H1 (cell line): ENCODE measurements at regions not wholly inside any gene's neighbourhood (a gene's known extent, or its start where the extent isn't known, plus 50 kb on each side); places are given as distances from the start of the nearest gene placed in this dataset.

ENCODE experiments used
- CTCF ChIA-PET: fragments of 300-600 bp; sonication (Branson Sonifier 250); formaldehyde crosslinking; loops from one replicate; lab custom pipeline; 2021; ENCODE audit not compliant: partially characterized antibody; lab: Charles Lee
- POLR2A ChIA-PET: fragments of 300-600 bp; sonication (Branson Sonifier 250); formaldehyde crosslinking; loops from one replicate; lab custom pipeline; 2021; ENCODE audit warnings: inconsistent platforms; ENCODE audit not compliant: partially characterized antibody; lab: Charles Lee
- DNase-seq, 2 experiments: peaks; one replicate each; pipeline versions ENCODE4 v3.0.0 to v3.0.0-alpha.2; 2010 to 2022; ENCODE audit warnings: low spot score in 2 of 2, low read depth in 1 of 2, mixed read lengths in 1 of 2
- FAIRE-seq: peaks from 2 replicates; lab custom pipeline; 2011; peaks lifted over from hg19 to GRCh38; lab: Jason Lieb, UNC
- H2AFZ ChIP-seq: 2 replicates; pipeline ENCODE4 v1.8.1; 2012; ENCODE audit warnings: low read length, inconsistent platforms
- H2AK5ac ChIP-seq: 2 replicates; pipeline ENCODE4 v1.6.1; 2013; ENCODE audit warnings: low read depth, low read length
- H2BK120ac ChIP-seq: replicated peaks from 2 replicates; pipeline ENCODE3; 2013; ENCODE audit warnings: low read depth, low read length, inconsistent platforms
- H2BK12ac ChIP-seq: 2 replicates; pipeline ENCODE4 v1.6.1; 2013; ENCODE audit warnings: low read depth, low read length
- H2BK15ac ChIP-seq: 2 replicates; pipeline ENCODE4 v1.6.1; 2013; ENCODE audit warnings: low read length
- H2BK20ac ChIP-seq: 2 replicates; pipeline ENCODE4 v1.6.1; 2013; ENCODE audit warnings: low read length
- H2BK5ac ChIP-seq: 2 replicates; pipeline ENCODE4 v1.6.1; 2013; ENCODE audit warnings: low read depth, low read length
- H3K14ac ChIP-seq: 2 replicates; pipeline ENCODE4 v1.6.1; 2013; ENCODE audit warnings: inconsistent platforms; ENCODE audit not compliant: insufficient read length
- H3K18ac ChIP-seq: 2 replicates; pipeline ENCODE4 v1.6.1; 2013; ENCODE audit warnings: low read length; ENCODE audit errors: extremely low read depth
- H3K23ac ChIP-seq: 2 replicates; pipeline ENCODE4 v1.6.1; 2013; ENCODE audit warnings: inconsistent platforms; ENCODE audit not compliant: insufficient read length
- H3K23me2 ChIP-seq: 2 replicates; pipeline ENCODE4 v1.6.1; 2013; ENCODE audit warnings: low read depth, low read length
- H3K27ac ChIP-seq: 2 replicates; pipeline ENCODE4 v1.6.1; 2011; ENCODE audit warnings: low read depth, low read length, inconsistent platforms
- H3K27me3 ChIP-seq, 4 experiments: replicated peaks in 1 of 4; 1 replicate in 1 of 4; 2 replicates in 3 of 4; pipeline versions ENCODE4 v1.6.1 to v1.8.1; 2011 to 2013; ENCODE audit warnings: low read length in 3 of 4, mild to moderate bottlenecking in 3 of 4, inconsistent platforms in 2 of 4, mixed read lengths in 2 of 4, moderate library complexity in 1 of 4; ENCODE audit not compliant: control insufficient read depth in 3 of 4, insufficient read depth in 3 of 4; ENCODE audit errors: extremely low read depth in 1 of 4
- H3K36me3 ChIP-seq, 4 experiments: 2 replicates each; pipeline versions ENCODE4 v1.6.1 to v1.8.1; 2011 to 2013; ENCODE audit warnings: mild to moderate bottlenecking in 4 of 4, low read length in 3 of 4, moderate library complexity in 2 of 4, control low read depth in 1 of 4, inconsistent platforms in 1 of 4; ENCODE audit not compliant: insufficient read depth in 4 of 4, control insufficient read depth in 2 of 4
- H3K4ac ChIP-seq: replicated peaks from 2 replicates; pipeline ENCODE3; 2013; ENCODE audit warnings: low read length, low read depth, mixed read lengths, inconsistent platforms; ENCODE audit not compliant: insufficient read length
- H3K4me1 ChIP-seq, 4 experiments: replicated peaks in 1 of 4; 1 replicate in 1 of 4; 2 replicates in 3 of 4; pipeline versions ENCODE4 v1.6.1 to v1.8.1; 2011 to 2013; ENCODE audit warnings: low read length in 3 of 4, inconsistent platforms in 2 of 4, mixed read lengths in 1 of 4; ENCODE audit not compliant: insufficient read depth in 4 of 4, control insufficient read depth in 3 of 4
- H3K4me2 ChIP-seq, 2 experiments: 2 replicates each; pipeline versions ENCODE4 v1.6.1 to v1.8.1; 2011 to 2013; ENCODE audit warnings: low read depth in 2 of 2, low read length in 2 of 2, control low read depth in 1 of 2, inconsistent platforms in 1 of 2, mild to moderate bottlenecking in 1 of 2; ENCODE audit not compliant: insufficient read depth in 1 of 2
- H3K4me3 ChIP-seq, 4 experiments: fragments of 200-600, 300-600 bp in 1 of 4; sonication (generic), shearing (Covaris generic), sonication (Bioruptor Twin) in 1 of 4; 2 replicates each; pipeline versions ENCODE4 v1.5.1 to v1.8.1; 2011 to 2016; ENCODE audit warnings: low read length in 4 of 4, low read depth in 3 of 4, control low read depth in 2 of 4, inconsistent platforms in 2 of 4, mild to moderate bottlenecking in 2 of 4, mixed read lengths in 1 of 4, moderate library complexity in 1 of 4; ENCODE audit not compliant: insufficient read depth in 2 of 4; ENCODE audit errors: extremely low read depth in 1 of 4
- H3K56ac ChIP-seq: replicated peaks from 2 replicates; pipeline ENCODE3; 2013; ENCODE audit warnings: low read depth, mild to moderate bottlenecking, mixed read lengths, low read length, inconsistent platforms; ENCODE audit not compliant: insufficient read length
- H3K79me1 ChIP-seq: 2 replicates; pipeline ENCODE4 v1.6.1; 2013; ENCODE audit warnings: low read depth, low read length, control low read depth
- H3K79me2 ChIP-seq, 2 experiments: 2 replicates each; pipeline versions ENCODE4 v1.6.1 to v1.8.1; 2012 to 2013; ENCODE audit warnings: low read length in 2 of 2, mild to moderate bottlenecking in 2 of 2, inconsistent platforms in 1 of 2; ENCODE audit not compliant: insufficient read depth in 2 of 2, control insufficient read depth in 1 of 2
- H3K9ac ChIP-seq, 4 experiments: replicated peaks in 1 of 4; 1 replicate in 1 of 4; 2 replicates in 3 of 4; pipeline versions ENCODE4 v1.6.1 to v1.8.1; 2011 to 2013; ENCODE audit warnings: low read depth in 3 of 4, low read length in 3 of 4, control low read depth in 2 of 4, mild to moderate bottlenecking in 2 of 4, moderate library complexity in 2 of 4, inconsistent platforms in 1 of 4; ENCODE audit errors: extremely low read depth in 1 of 4
- H3K9me3 ChIP-seq, 2 experiments: 2 replicates each; pipeline versions ENCODE4 v1.6.1 to v1.8.1; 2012 to 2013; ENCODE audit warnings: mild to moderate bottlenecking in 2 of 2, moderate library complexity in 2 of 2, control low read depth in 1 of 2, inconsistent platforms in 1 of 2, low read depth in 1 of 2, low read length in 1 of 2, mixed read lengths in 1 of 2; ENCODE audit not compliant: insufficient read depth in 2 of 2
- H4K20me1 ChIP-seq, 2 experiments: replicated peaks in 1 of 2; 2 replicates each; pipeline versions ENCODE3 to v1.8.1; 2011 to 2013; ENCODE audit warnings: inconsistent platforms in 2 of 2, low read length in 2 of 2, mild to moderate bottlenecking in 1 of 2; ENCODE audit not compliant: insufficient read depth in 2 of 2, control insufficient read depth in 1 of 2
- H4K5ac ChIP-seq: 2 replicates; pipeline ENCODE4 v1.6.1; 2013; ENCODE audit warnings: low read length, low read depth, mixed read lengths, inconsistent platforms; ENCODE audit not compliant: insufficient read length
- H4K8ac ChIP-seq: 2 replicates; pipeline ENCODE4 v1.8.0; 2013; ENCODE audit warnings: mild to moderate bottlenecking, moderate library complexity, low read length, inconsistent platforms; ENCODE audit not compliant: insufficient read depth; ENCODE audit errors: extremely low read depth
- H4K91ac ChIP-seq: replicated peaks from 2 replicates; pipeline ENCODE3; 2013; ENCODE audit warnings: low read length, mixed read lengths, inconsistent platforms; ENCODE audit not compliant: insufficient read length
- WGBS, 2 experiments: shearing (Covaris generic) in 1 of 2; methylation state at CpG; one replicate each; pipeline versions ENCODE4 v1.1.6 to v1.1.7; 2013 to 2015; ENCODE audit warnings: low lambda C conversion rate in 2 of 2, mixed read lengths in 2 of 2, inconsistent platforms in 1 of 2, low coverage in 1 of 2, missing lambda C conversion rate in 1 of 2; ENCODE audit not compliant: insufficient replicate concordance in 2 of 2, insufficient coverage in 1 of 2, insufficient read length in 1 of 2; ENCODE audit errors: extremely low coverage in 1 of 2, missing lambda C conversion rate in 1 of 2; 5-methylcytosine and 5-hydroxymethylcytosine counted together
- TF ChIP-seq, protein P1 (sequence below): IDR thresholded peaks from 2 replicates; pipeline ENCODE4 v1.6.1; 2011; ENCODE audit warnings: low read depth, mild to moderate bottlenecking, low read length; ENCODE audit not compliant: insufficient read depth

DNA sequence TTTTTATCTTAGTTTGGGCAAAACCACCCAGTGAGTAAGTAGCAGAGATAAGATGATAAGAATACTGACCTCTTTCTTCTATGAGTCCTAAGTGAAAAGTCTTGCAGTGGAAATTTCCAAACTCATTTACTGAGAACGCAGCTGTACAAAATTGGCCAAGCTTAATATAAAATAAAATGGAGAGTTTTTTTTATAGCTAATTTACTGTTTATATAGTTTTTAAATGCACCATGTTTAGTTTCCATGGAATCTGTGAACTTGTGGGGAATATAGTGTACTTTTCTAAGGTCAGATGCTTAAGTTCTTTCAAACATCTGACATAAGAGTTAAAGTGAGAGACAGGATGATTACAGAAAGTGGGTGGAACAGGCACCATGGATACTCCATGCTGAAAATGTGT, 833.5 kb downstream of the ADGRL2 start:
- H3K14ac ChIP-seq = no peak overlapping the region
- H2BK5ac ChIP-seq = no peak overlapping the region
- H3K9me3 ChIP-seq = no peaks in the 10 kb centered on the region
- H3K23me2 ChIP-seq = no peaks in the 10 kb centered on the region; the same call in 1 of the 2 replicates
- no peak overlapping the region for H2AFZ ChIP-seq
- no peak overlapping the region for H3K56ac ChIP-seq
- no peak overlapping the region for H3K23ac ChIP-seq
- CTCF ChIA-PET = no interaction called here
- no peak overlapping the region for H2AK5ac ChIP-seq
- no peak overlapping the region for H2BK20ac ChIP-seq
- no peak overlapping the region for H3K27ac ChIP-seq
- no peak overlapping the region for H4K8ac ChIP-seq
- no peak overlapping the region for H3K4me3 ChIP-seq
- no peaks in the 10 kb centered on the region for H3K4me1 ChIP-seq
- H4K91ac ChIP-seq = no peak overlapping the region
- no peak overlapping the region for H2BK12ac ChIP-seq
- no peak overlapping the region for H2BK120ac ChIP-seq
- no peaks in the 10 kb centered on the region for H3K27me3 ChIP-seq
- TF ChIP-seq, protein P1, sequence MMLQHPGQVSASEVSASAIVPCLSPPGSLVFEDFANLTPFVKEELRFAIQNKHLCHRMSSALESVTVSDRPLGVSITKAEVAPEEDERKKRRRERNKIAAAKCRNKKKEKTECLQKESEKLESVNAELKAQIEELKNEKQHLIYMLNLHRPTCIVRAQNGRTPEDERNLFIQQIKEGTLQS = no peak
- TF ChIP-seq, all 59 proteins: peak for 0
- Histone ChIP-seq H3K18ac (no peak overlapping the region), H2BK15ac (no peak overlapping the region), H4K5ac (no peak overlapping the region), H3K36me3 (no peaks in the 10 kb centered on the region), H3K79me2 (no peaks in the 10 kb centered on the region), H3K9ac (no peak overlapping the region), H3K4ac (no peak overlapping the region), H4K20me1 (no peaks in the 10 kb centered on the region), H3K4me2 (no peak overlapping the region), H3K79me1 (no peaks in the 10 kb centered on the region)
- DNase-seq (no peak), FAIRE-seq (no peak)
- WGBS, 2 experiments = 79% methylated on average over 1 of the region's 1 CpG; no CpG with 5 or more reads in 1 of the 2 experiments
- POLR2A ChIA-PET = no interaction called here
